Neural crest cell (in vitro differentiated cells): ENCODE measurements at regions not wholly inside any gene's neighbourhood (a gene's known extent, or its start where the extent isn't known, plus 50 kb on each side); places are given as distances from the start of the nearest gene placed in this dataset.

Source experiments
- DNase-seq: peaks from one replicate; pipeline ENCODE4 v3.0.0; 2021; ENCODE audit warnings: low read depth, mixed read lengths, low spot score
- H3K27ac Mint-ChIP-seq: one replicate; pipeline ENCODE4 v1.8.0; 2021; ENCODE audit warnings: mild to moderate bottlenecking, mixed read lengths; ENCODE audit not compliant: unreplicated experiment
- H3K27me3 Mint-ChIP-seq: 2 replicates; pipeline ENCODE4 v1.8.0; 2021; ENCODE audit warnings: low read depth, mild to moderate bottlenecking, mixed read lengths
- H3K36me3 Mint-ChIP-seq: 2 replicates; pipeline ENCODE4 v1.8.0; 2021; ENCODE audit warnings: low read depth, mild to moderate bottlenecking, mixed read lengths
- H3K4me1 Mint-ChIP-seq: 2 replicates; pipeline ENCODE4 v1.8.0; 2021; ENCODE audit warnings: mixed read lengths
- H3K4me3 Mint-ChIP-seq: one replicate; pipeline ENCODE4 v1.8.0; 2021; ENCODE audit warnings: mild to moderate bottlenecking, mixed read lengths
- H3K9me3 Mint-ChIP-seq: 2 replicates; pipeline ENCODE4 v1.8.0; 2021; ENCODE audit warnings: mixed read lengths
- TF ChIP-seq, protein P1 (sequence below): fragments of 200-600 bp; sonication (generic); conservative IDR thresholded peaks from 2 replicates; pipeline ENCODE4 v1.5.0; 2021; ENCODE audit warnings: antibody characterized with exemption, mild to moderate bottlenecking

DNA sequence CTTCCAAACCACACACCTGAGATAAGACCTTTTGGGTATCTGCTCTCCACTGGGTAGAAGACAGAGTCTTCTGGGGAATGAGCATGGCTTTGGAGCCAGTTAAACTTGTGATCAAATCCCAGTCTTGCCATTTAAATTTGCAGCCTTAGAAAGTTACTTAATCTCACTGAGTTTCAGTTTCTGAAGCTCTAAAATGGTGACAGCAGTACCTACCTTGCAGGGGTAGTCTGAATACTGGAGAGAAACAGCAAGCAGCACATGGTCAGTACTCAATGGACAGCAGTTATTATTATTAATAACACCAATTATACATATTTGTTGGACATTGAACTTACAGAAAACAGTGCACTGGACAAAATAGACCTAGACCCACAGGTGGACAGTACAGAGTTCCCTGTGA is 260.9 kb downstream of the MAN2A1 start:
- H3K4me3 Mint-ChIP-seq, result no peak overlapping the region
- TF ChIP-seq, protein P1, sequence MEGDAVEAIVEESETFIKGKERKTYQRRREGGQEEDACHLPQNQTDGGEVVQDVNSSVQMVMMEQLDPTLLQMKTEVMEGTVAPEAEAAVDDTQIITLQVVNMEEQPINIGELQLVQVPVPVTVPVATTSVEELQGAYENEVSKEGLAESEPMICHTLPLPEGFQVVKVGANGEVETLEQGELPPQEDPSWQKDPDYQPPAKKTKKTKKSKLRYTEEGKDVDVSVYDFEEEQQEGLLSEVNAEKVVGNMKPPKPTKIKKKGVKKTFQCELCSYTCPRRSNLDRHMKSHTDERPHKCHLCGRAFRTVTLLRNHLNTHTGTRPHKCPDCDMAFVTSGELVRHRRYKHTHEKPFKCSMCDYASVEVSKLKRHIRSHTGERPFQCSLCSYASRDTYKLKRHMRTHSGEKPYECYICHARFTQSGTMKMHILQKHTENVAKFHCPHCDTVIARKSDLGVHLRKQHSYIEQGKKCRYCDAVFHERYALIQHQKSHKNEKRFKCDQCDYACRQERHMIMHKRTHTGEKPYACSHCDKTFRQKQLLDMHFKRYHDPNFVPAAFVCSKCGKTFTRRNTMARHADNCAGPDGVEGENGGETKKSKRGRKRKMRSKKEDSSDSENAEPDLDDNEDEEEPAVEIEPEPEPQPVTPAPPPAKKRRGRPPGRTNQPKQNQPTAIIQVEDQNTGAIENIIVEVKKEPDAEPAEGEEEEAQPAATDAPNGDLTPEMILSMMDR, result no peak
- H3K36me3 Mint-ChIP-seq, result no peaks in the 10 kb centered on the region
- H3K27ac Mint-ChIP-seq, result no peak overlapping the region
- H3K4me1 Mint-ChIP-seq, result peaks cover 8% of the 10 kb centered on the region
- H3K9me3 Mint-ChIP-seq, result peaks cover 3% of the 10 kb centered on the region
- no peak for DNase-seq
- no peaks in the 10 kb centered on the region for H3K27me3 Mint-ChIP-seq

DNA sequence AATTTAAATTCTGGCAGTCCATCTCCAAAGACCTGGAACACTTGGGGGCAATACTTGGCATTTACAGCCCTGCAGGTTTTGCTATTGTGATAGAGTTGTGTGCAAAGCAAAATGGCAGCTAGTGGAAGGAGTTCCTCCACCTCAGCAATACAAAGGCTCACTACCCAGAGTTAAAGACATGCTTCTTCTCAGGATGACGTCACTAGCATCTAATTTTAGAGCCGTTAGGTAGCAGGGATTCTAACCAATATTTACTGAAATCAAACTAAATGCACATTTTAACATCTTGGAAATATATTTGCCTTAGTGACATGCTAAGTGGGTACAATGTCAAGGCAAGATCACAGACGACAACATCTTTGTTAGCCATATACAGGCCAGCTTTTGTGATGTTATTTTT is 261.6 kb downstream of the MAN2A1 start:
- no peak for DNase-seq
- Mint-ChIP-seq H3K4me1 (peaks cover 5% of the 10 kb centered on the region), H3K27me3 (no peaks in the 10 kb centered on the region), H3K36me3 (no peaks in the 10 kb centered on the region), H3K4me3 (no peak overlapping the region), H3K27ac (no peak overlapping the region), H3K9me3 (no peaks in the 10 kb centered on the region)
- TF ChIP-seq, protein P1, result no peak

DNA sequence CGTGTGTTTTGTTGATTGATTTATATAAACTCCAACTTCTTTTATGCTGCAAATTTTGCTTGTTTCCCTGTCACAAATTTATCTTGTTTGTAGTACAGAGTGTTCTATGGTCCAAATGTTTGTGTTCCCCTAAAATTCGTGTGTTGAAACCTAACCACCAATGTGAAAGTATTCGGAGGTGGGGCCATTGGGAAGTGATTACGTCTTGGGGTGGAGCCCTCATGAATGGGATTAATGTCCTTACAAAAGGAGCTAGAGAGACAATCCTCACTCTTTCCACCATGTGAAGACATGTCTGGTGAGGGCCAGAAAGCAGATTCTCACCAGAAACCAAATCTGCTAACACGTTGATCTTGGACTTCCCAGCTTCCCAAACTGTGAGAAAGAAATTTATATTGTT is 262.0 kb downstream of the MAN2A1 start:
- Mint-ChIP-seq H3K27ac (no peak overlapping the region), H3K4me1 (peaks cover 5% of the 10 kb centered on the region), H3K36me3 (no peaks in the 10 kb centered on the region), H3K9me3 (no peaks in the 10 kb centered on the region), H3K4me3 (no peak overlapping the region), H3K27me3 (no peaks in the 10 kb centered on the region)
- no peak for DNase-seq
- TF ChIP-seq, protein P1, result no peak

DNA sequence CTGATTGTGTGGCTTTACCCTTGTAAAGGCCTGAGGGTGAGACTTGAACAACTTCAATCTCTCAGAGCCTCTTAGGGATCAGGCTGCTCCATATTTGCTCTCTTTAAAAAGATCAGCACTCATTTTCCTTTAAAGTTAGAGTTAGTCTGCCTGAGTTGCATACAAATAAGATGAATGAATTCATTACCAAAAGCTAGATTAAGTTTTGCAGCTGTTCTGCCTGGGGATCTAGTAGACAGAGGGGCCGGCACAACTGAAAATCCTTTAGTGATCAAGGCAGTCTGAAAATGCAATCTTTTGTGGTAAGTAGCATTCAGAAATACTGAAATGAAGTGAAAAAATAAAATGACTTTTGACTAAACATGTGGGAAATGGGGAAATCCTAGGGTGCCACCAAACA is 264.0 kb downstream of the MAN2A1 start:
- H3K4me1 Mint-ChIP-seq, result peaks cover 5% of the 10 kb centered on the region
- H3K27ac Mint-ChIP-seq, result no peak overlapping the region
- TF ChIP-seq, protein P1, result no peak
- H3K36me3 Mint-ChIP-seq, result no peaks in the 10 kb centered on the region
- no peaks in the 10 kb centered on the region for H3K27me3 Mint-ChIP-seq
- no peak for DNase-seq
- H3K4me3 Mint-ChIP-seq, result no peak overlapping the region
- no peaks in the 10 kb centered on the region for H3K9me3 Mint-ChIP-seq

DNA sequence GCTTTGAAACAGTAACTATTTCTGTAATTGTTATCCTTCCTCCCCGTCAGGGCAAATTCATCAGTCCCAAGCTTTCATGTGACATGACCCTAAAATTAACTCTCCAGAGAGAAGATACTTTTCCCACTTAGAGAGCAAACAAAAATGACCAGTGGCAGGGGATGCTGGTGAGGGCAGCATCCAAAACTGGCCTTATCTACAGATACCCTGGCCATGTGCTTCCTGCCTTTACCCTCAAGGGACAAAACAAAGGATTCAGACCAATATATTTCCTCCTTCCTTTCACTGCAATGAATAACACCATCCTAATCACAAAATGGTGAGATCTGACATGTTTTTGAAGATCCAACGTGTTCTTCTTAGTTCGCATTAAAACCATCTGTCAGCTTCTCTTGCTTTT is 267.2 kb downstream of the MAN2A1 start:
- H3K4me1 Mint-ChIP-seq, result peaks cover 5% of the 10 kb centered on the region

More for the DNA sequence above, 267.2 kb downstream of the MAN2A1 start:
- Mint-ChIP-seq H3K9me3 (no peaks in the 10 kb centered on the region), H3K36me3 (no peaks in the 10 kb centered on the region), H3K4me3 (no peak overlapping the region), H3K27ac (no peak overlapping the region), H3K27me3 (no peaks in the 10 kb centered on the region)
- DNase-seq, result no peak
- TF ChIP-seq, protein P1, result no peak
